Activated naive CD4-positive, alpha-beta T cell treated with anti-CD3 and anti-CD28 coated beads for 36 hours (primary cell): ENCODE measurements at regions not wholly inside any gene's neighbourhood (a gene's known extent, or its start where the extent isn't known, plus 50 kb on each side); places are given as distances from the start of the nearest gene placed in this dataset.
"Not testable (repeated sequence)": the region's sequence is repeated elsewhere in the genome, so short reads cannot be mapped to it uniquely, and the experiment has no call there.

Experiments
- CTCF ChIA-PET: fragments of 350-600 bp; sonication (Branson Sonifier 250); formaldehyde crosslinking; loops from one replicate; lab custom pipeline; 2021; ENCODE audit warnings: antibody characterized with exemption; lab: Charles Lee
- DNase-seq: peaks from one replicate; pipeline ENCODE4 v3.0.0-alpha.2; 2020
- H3K27ac Mint-ChIP-seq: one replicate; pipeline ENCODE4 v1.8.0; 2021; ENCODE audit warnings: mild to moderate bottlenecking, mixed read lengths
- H3K27me3 Mint-ChIP-seq: one replicate; pipeline ENCODE4 v1.8.0; 2021; ENCODE audit warnings: low read depth, mixed read lengths
- H3K36me3 Mint-ChIP-seq: one replicate; pipeline ENCODE4 v1.8.0; 2021; ENCODE audit warnings: low read depth, mixed read lengths
- H3K4me1 Mint-ChIP-seq: one replicate; pipeline ENCODE4 v1.8.0; 2021; ENCODE audit warnings: low read depth, mixed read lengths
- H3K4me3 Mint-ChIP-seq: one replicate; pipeline ENCODE4 v1.8.0; 2021; ENCODE audit warnings: mild to moderate bottlenecking, moderate library complexity, mixed read lengths
- H3K9me3 Mint-ChIP-seq: one replicate; pipeline ENCODE4 v1.8.0; 2021; ENCODE audit warnings: mixed read lengths
- intact Hi-C: fragments of 100-400 bp; cut with micrococcal nuclease; formaldehyde crosslinking; loops from one replicate; pipeline ENCODE4 v1.15.1; 2023

- Mint-ChIP-seq H3K9me3 (no peaks in the 10 kb centered on the region), H3K27me3 (peaks cover 2% of the 10 kb centered on the region), H3K4me3 (no peak overlapping the region), H3K36me3 (no peaks in the 10 kb centered on the region), H3K4me1 (no peaks in the 10 kb centered on the region), H3K27ac (no peak overlapping the region)
- intact Hi-C loops: no loop called here
- CTCF ChIA-PET: no interaction called here
- DNase-seq: no peak
These were observed 59.0 kb upstream of the IGFBP5 start for GRCh38 chr2:216754336-216754735.

DNA sequence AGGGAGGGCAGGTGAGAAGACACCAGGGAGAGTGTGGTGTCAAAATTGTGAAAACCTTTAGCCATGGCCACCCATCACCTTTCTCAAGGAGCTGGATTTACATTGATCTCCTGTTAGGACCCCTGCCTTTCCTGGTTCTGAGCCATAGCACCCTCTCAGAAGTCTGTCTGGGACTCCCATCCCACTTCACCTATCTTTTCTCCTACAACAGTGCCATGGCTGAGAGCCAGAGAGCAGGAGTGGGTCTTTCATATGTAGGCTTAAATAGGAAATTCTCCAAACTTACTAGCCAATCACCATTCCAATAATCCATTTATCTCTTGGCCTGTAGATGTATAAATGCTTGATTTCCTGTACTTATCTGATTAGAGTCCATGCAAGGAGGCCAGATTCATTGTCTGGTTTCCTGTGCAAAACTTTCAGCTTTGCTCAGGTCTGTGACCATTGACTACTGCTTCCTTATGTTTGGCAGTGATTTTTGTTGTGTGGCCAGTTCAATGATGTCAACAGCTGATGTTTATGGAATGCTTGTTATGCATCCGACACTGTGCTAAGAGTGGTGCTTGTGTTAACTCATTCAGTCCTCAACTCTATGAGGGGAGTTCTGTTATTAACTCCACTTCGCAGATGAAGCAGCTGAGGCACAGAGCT, 57.6 kb upstream of the IGFBP5 start:
- no peaks in the 10 kb centered on the region for H3K4me1 Mint-ChIP-seq
- CTCF ChIA-PET: no interaction called here
- intact Hi-C loops: no loop called here
- no peak for DNase-seq
- H3K9me3 Mint-ChIP-seq: no peaks in the 10 kb centered on the region
- no peak overlapping the region for H3K27ac Mint-ChIP-seq
- no peaks in the 10 kb centered on the region for H3K36me3 Mint-ChIP-seq
- H3K4me3 Mint-ChIP-seq: no peak overlapping the region
- peaks cover 4% of the 10 kb centered on the region for H3K27me3 Mint-ChIP-seq

DNA sequence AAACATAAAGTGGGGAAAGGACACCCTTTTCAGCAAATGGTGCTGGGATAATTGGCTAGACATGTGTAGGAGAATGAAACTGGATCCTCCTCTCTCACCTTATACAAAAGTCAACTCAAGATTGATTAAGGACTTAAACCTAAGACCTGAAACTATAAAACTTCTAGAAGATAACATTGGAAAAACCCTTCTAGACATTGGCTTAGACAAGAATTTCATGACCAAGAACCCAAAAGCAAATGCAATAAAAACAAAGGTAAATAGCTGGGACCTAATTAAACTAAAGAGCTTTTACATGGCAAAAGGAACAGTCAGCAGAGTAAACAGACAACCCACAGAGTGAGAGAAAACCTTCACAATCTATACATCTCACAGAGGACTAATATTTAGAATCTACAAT, 55.4 kb upstream of the IGFBP5 start:
- H3K4me3 Mint-ChIP-seq, H3K27ac Mint-ChIP-seq, H3K4me1 Mint-ChIP-seq, CTCF ChIA-PET, H3K27me3 Mint-ChIP-seq, DNase-seq, H3K36me3 Mint-ChIP-seq, H3K9me3 Mint-ChIP-seq, intact Hi-C loops: not testable (repeated sequence)

DNA sequence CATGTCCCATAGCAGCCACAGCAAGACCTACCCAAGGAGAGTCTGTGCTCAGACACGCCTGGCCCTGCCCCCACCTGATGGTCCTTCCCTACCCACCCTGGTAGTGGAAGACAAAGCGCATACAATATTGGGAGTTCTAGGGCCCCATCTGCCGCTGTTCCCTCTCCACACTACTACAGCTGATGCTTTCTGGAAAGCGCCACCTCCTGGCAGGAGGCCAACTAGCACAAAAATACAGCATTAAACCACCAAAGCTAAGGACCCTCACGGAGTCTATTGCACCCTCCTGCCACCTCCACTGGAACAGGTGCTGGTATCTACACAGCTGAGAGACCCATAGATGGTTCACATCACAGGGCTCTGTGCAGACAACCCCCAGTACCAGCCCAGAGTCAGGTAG, 50.9 kb upstream of the IGFBP5 start:
- not testable (repeated sequence) for DNase-seq, H3K27ac Mint-ChIP-seq, H3K36me3 Mint-ChIP-seq, H3K9me3 Mint-ChIP-seq, H3K4me3 Mint-ChIP-seq, H3K4me1 Mint-ChIP-seq, H3K27me3 Mint-ChIP-seq
- intact Hi-C loops: loop anchor here (1.0 kb wide), 1 partner anchor 64 kb away; no protein-coding TSS in a partner anchor
- CTCF ChIA-PET: interaction anchor here (1.0 to 1.5 kb wide), 2 partner anchors 10 to 64 kb away, joined by 3 read pairs; no protein-coding TSS in a partner anchor

DNA sequence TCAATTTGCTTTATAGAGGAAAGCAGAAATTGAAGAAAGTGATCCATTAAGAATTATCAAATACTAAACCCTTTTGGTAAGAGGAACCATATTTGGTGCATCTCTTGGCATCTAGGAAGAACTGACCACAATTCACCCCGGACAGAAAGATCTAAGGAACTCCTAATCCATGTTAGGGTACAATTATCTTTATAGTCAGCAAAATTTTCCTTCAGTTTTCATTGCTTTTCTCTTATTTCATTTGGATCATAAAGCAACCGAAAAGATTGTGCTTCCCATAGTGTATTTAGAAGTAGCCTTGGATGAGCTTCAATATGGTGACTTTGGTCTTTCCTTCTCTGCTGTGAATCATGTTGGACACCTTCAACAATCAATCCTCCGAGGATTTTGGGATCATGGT, 50.1 kb upstream of the IGFBP5 start:
- Mint-ChIP-seq H3K4me3 (no peak overlapping the region), H3K4me1 (no peaks in the 10 kb centered on the region), H3K9me3 (no peaks in the 10 kb centered on the region), H3K36me3 (no peaks in the 10 kb centered on the region), H3K27me3 (peaks cover 2% of the 10 kb centered on the region), H3K27ac (no peak overlapping the region)
- no peak for DNase-seq
- intact Hi-C loops: no loop called here
- CTCF ChIA-PET: no interaction called here
